HFFc6 (cell line): ENCODE measurements at regions not wholly inside any gene's neighbourhood (a gene's known extent, or its start where the extent isn't known, plus 50 kb on each side); places are given as distances from the start of the nearest gene placed in this dataset.

Experiments
- DNase-seq: peaks from one replicate; pipeline ENCODE4 v3.0.0-alpha.2; 2018
- H3K27ac Mint-ChIP-seq: 2 replicates; pipeline ENCODE4 v1.8.0; 2020; ENCODE audit warnings: mild to moderate bottlenecking, mixed read lengths
- H3K27me3 Mint-ChIP-seq: 2 replicates; pipeline ENCODE4 v1.8.0; 2021; ENCODE audit warnings: mild to moderate bottlenecking, moderate library complexity, mixed read lengths; ENCODE audit not compliant: insufficient read depth
- H3K36me3 Mint-ChIP-seq: 2 replicates; pipeline ENCODE4 v1.8.0; 2021; ENCODE audit warnings: low read depth, mixed read lengths
- H3K4me1 Mint-ChIP-seq: 2 replicates; pipeline ENCODE4 v1.8.0; 2020; ENCODE audit warnings: low read depth, mixed read lengths
- H3K4me3 Mint-ChIP-seq: 2 replicates; pipeline ENCODE4 v1.8.0; 2020; ENCODE audit warnings: mild to moderate bottlenecking, moderate library complexity, mixed read lengths
- H3K9me3 Mint-ChIP-seq: 2 replicates; pipeline ENCODE4 v1.8.0; 2020; ENCODE audit warnings: mild to moderate bottlenecking, mixed read lengths
- CTCF ChIP-seq: fragments of 200-600 bp; sonication (generic); IDR thresholded peaks from 2 replicates; pipeline ENCODE4 v1.5.0; 2021; ENCODE audit warnings: antibody characterized with exemption, mild to moderate bottlenecking

- DNase-seq = no peak
- H3K27me3 Mint-ChIP-seq = no peaks in the 10 kb centered on the region; the same call in 1 of the 2 replicates
- H3K36me3 Mint-ChIP-seq = peaks cover 5% of the 10 kb centered on the region
- no peak overlapping the region for H3K4me3 Mint-ChIP-seq
- no peak for TF ChIP-seq CTCF
- no peaks in the 10 kb centered on the region for H3K4me1 Mint-ChIP-seq
- peaks cover 28% of the 10 kb centered on the region for H3K9me3 Mint-ChIP-seq
- H3K27ac Mint-ChIP-seq = no peak overlapping the region
These were observed 477.0 kb upstream of the MEIS1 start for GRCh38 chr2:65957886-65958285.

GRCh38 chr2:65957454-65957853 lies 477.5 kb upstream of the MEIS1 start:
- no peak overlapping the region for H3K4me3 Mint-ChIP-seq
- TF ChIP-seq CTCF = no peak
- no peaks in the 10 kb centered on the region for H3K4me1 Mint-ChIP-seq
- H3K9me3 Mint-ChIP-seq = peaks cover 29% of the 10 kb centered on the region
- peaks cover 5% of the 10 kb centered on the region for H3K36me3 Mint-ChIP-seq
- no peak overlapping the region for H3K27ac Mint-ChIP-seq
- no peaks in the 10 kb centered on the region; the same call in 1 of the 2 replicates for H3K27me3 Mint-ChIP-seq
- no peak for DNase-seq

GRCh38 chr2:65955259-65955658 lies 479.7 kb upstream of the MEIS1 start:
- no peak for TF ChIP-seq CTCF
- no peaks in the 10 kb centered on the region for H3K4me1 Mint-ChIP-seq
- H3K36me3 Mint-ChIP-seq = no peaks in the 10 kb centered on the region
- peaks cover 29% of the 10 kb centered on the region for H3K9me3 Mint-ChIP-seq
- H3K27me3 Mint-ChIP-seq = no peaks in the 10 kb centered on the region; the same call in 1 of the 2 replicates
- H3K27ac Mint-ChIP-seq = no peak overlapping the region
- no peak overlapping the region for H3K4me3 Mint-ChIP-seq
- no peak for DNase-seq

- Mint-ChIP-seq H3K27ac (no peak overlapping the region), H3K4me3 (no peak overlapping the region), H3K27me3 (no peaks in the 10 kb centered on the region; the same call in 1 of the 2 replicates), H3K4me1 (no peaks in the 10 kb centered on the region), H3K36me3 (no peaks in the 10 kb centered on the region), H3K9me3 (peaks cover 29% of the 10 kb centered on the region)
- DNase-seq = no peak
- no peak for TF ChIP-seq CTCF
These were observed 481.8 kb upstream of the MEIS1 start for GRCh38 chr2:65952966-65953761.

GRCh38 chr2:65944213-65944612 lies 490.7 kb upstream of the MEIS1 start:
- Mint-ChIP-seq H3K36me3 (no peaks in the 10 kb centered on the region), H3K9me3 (peaks cover 28% of the 10 kb centered on the region), H3K27me3 (no peaks in the 10 kb centered on the region), H3K4me1 (no peaks in the 10 kb centered on the region), H3K27ac (no peak overlapping the region), H3K4me3 (no peak overlapping the region)
- no peak for TF ChIP-seq CTCF
- DNase-seq = no peak
